OCI-LY1 (cell line): ENCODE measurements at regions not wholly inside any gene's neighbourhood (a gene's known extent, or its start where the extent isn't known, plus 50 kb on each side); places are given as distances from the start of the nearest gene placed in this dataset.

Source experiments
- H2AFZ ChIP-seq: fragments of 200-600 bp; sonication (generic), shearing (Covaris generic); 2 replicates; pipeline ENCODE4 v1.6.0; 2014; ENCODE audit warnings: antibody characterized with exemption, mild to moderate bottlenecking, low read length
- H3F3A ChIP-seq: fragments of 200-600 bp; sonication (generic), shearing (Covaris generic); 2 replicates; pipeline ENCODE4 v1.6.0; 2014; ENCODE audit warnings: mild to moderate bottlenecking, antibody characterized with exemption, low read length, moderate library complexity; ENCODE audit not compliant: insufficient read depth
- H3K27ac ChIP-seq: fragments of 200-600 bp; sonication (generic); 2 replicates; pipeline ENCODE4 v1.5.1; 2014; ENCODE audit warnings: low read length, mixed run types, mild to moderate bottlenecking, low read depth; ENCODE audit not compliant: poor library complexity, severe bottlenecking
- H3K27me3 ChIP-seq: fragments of 200-600 bp; sonication (generic); 2 replicates; pipeline ENCODE4 v1.6.0; 2014; ENCODE audit warnings: antibody characterized with exemption, mild to moderate bottlenecking, low read length, moderate library complexity; ENCODE audit not compliant: insufficient read depth
- H3K36me3 ChIP-seq: fragments of 200-600 bp; sonication (generic); 2 replicates; pipeline ENCODE4 v1.6.1; 2014; ENCODE audit warnings: mild to moderate bottlenecking, antibody characterized with exemption, low read length, moderate library complexity, mixed read lengths; ENCODE audit not compliant: insufficient read depth
- H3K4me1 ChIP-seq: fragments of 200-600 bp; sonication (generic); 2 replicates; pipeline ENCODE4 v1.5.1; 2014; ENCODE audit warnings: mild to moderate bottlenecking, low read length, moderate library complexity; ENCODE audit not compliant: insufficient read depth, severe bottlenecking
- H3K4me2 ChIP-seq: fragments of 200-600 bp; sonication (generic), shearing (Covaris generic); 2 replicates; pipeline ENCODE4 v1.6.1; 2014; ENCODE audit warnings: low read length
- H3K4me3 ChIP-seq: fragments of 200-600 bp; sonication (generic); 2 replicates; pipeline ENCODE4 v1.5.1; 2014; ENCODE audit warnings: low read length, low read depth, mild to moderate bottlenecking, mixed read lengths; ENCODE audit not compliant: poor library complexity, severe bottlenecking
- H3K79me2 ChIP-seq: fragments of 200-600 bp; shearing (Covaris generic); 2 replicates; pipeline ENCODE4 v1.6.1; 2016; ENCODE audit warnings: mixed run types, low read length, mixed read lengths; ENCODE audit not compliant: insufficient read depth
- H3K9ac ChIP-seq: fragments of 200-600 bp; sonication (generic), shearing (Covaris generic); 2 replicates; pipeline ENCODE4 v1.6.1; 2014; ENCODE audit warnings: mild to moderate bottlenecking, low read length, mixed read lengths
- H3K9me2 ChIP-seq: fragments of 200-600 bp; sonication (generic), shearing (Covaris generic); 2 replicates; pipeline ENCODE4 v1.6.1; 2014; ENCODE audit warnings: low read depth, mild to moderate bottlenecking, low read length, mixed read lengths
- H3K9me3 ChIP-seq: fragments of 200-600 bp; shearing (Covaris generic); 2 replicates; pipeline ENCODE4 v1.6.1; 2014; ENCODE audit warnings: low read length, mixed read lengths
- H4K20me1 ChIP-seq: fragments of 200-600 bp; sonication (generic), shearing (Covaris generic); 2 replicates; pipeline ENCODE4 v1.6.0; 2016; ENCODE audit warnings: mild to moderate bottlenecking, low read length; ENCODE audit not compliant: insufficient read depth
- CTCF ChIP-seq: fragments of 200-600 bp; sonication (generic), shearing (Covaris generic); IDR thresholded peaks from 2 replicates; pipeline ENCODE4 v1.5.1; 2017; ENCODE audit warnings: mild to moderate bottlenecking, antibody characterized with exemption, low read length, moderate library complexity, mixed read lengths
- EZH2 ChIP-seq: fragments of 200-600 bp; sonication (generic), shearing (Covaris generic); IDR thresholded peaks from 2 replicates; pipeline ENCODE4 v1.8.0; 2017; ENCODE audit warnings: borderline replicate concordance, mixed run types, mild to moderate bottlenecking, antibody characterized with exemption, low read length, moderate library complexity, mixed read lengths

- H4K20me1 ChIP-seq: no peaks in the 10 kb centered on the region
- no peak overlapping the region for H3K9ac ChIP-seq
- no peak overlapping the region for H3K27ac ChIP-seq
- no peaks in the 10 kb centered on the region for H3K36me3 ChIP-seq
- H3K4me2 ChIP-seq: no peak overlapping the region
- H3K9me2 ChIP-seq: no peaks in the 10 kb centered on the region
- H3K27me3 ChIP-seq: no peaks in the 10 kb centered on the region
- no peaks in the 10 kb centered on the region for H3K9me3 ChIP-seq
- H2AFZ ChIP-seq: no peak overlapping the region
- H3F3A ChIP-seq: no peaks in the 10 kb centered on the region
- no peak overlapping the region for H3K4me3 ChIP-seq
- no peaks in the 10 kb centered on the region for H3K79me2 ChIP-seq
- no peaks in the 10 kb centered on the region for H3K4me1 ChIP-seq
- TF ChIP-seq CTCF (no peak), EZH2 (no peak)
Observed at GRCh38 chr13:99688776-99689175, 187.5 kb downstream of the TM9SF2 start.

GRCh38 chr13:99687723-99688397, 186.6 kb downstream of the TM9SF2 start:
- Histone ChIP-seq H3K4me3 (no peak overlapping the region), H3K79me2 (no peaks in the 10 kb centered on the region), H3K9me3 (no peaks in the 10 kb centered on the region), H4K20me1 (no peaks in the 10 kb centered on the region), H3K9ac (no peak overlapping the region), H3K27ac (no peak overlapping the region), H3K9me2 (no peaks in the 10 kb centered on the region), H3K4me1 (no peaks in the 10 kb centered on the region), H3K36me3 (no peaks in the 10 kb centered on the region), H2AFZ (no peak overlapping the region), H3F3A (no peaks in the 10 kb centered on the region), H3K27me3 (no peaks in the 10 kb centered on the region), H3K4me2 (no peak overlapping the region)
- TF ChIP-seq EZH2 (no peak), CTCF (no peak)

- Histone ChIP-seq H3K36me3 (no peaks in the 10 kb centered on the region), H2AFZ (no peak overlapping the region), H3K27me3 (no peaks in the 10 kb centered on the region), H3K79me2 (no peaks in the 10 kb centered on the region), H3K4me2 (no peak overlapping the region), H3F3A (no peaks in the 10 kb centered on the region), H3K9me2 (no peaks in the 10 kb centered on the region), H3K27ac (no peak overlapping the region), H3K9me3 (no peaks in the 10 kb centered on the region), H3K4me1 (no peaks in the 10 kb centered on the region), H3K4me3 (no peak overlapping the region), H4K20me1 (no peaks in the 10 kb centered on the region), H3K9ac (no peak overlapping the region)
- no peak for TF ChIP-seq CTCF
- no peak for TF ChIP-seq EZH2
Observed at GRCh38 chr13:99686944-99687411, 185.7 kb downstream of the TM9SF2 start.
